Natural killer cell (primary cell): ENCODE measurements at regions not wholly inside any gene's neighbourhood (a gene's known extent, or its start where the extent isn't known, plus 50 kb on each side); places are given as distances from the start of the nearest gene placed in this dataset.

Source experiments
- ATAC-seq, 3 donors: fragments of 150-1000 bp in 2 of 3; fragments of 200-7000 bp in 1 of 3; cut with Tn5 transposase; 1 replicate in 1 of 3; 2 replicates in 2 of 3; pipeline ENCODE4 v1.10.0; 2021; ENCODE audit warnings: mild to moderate bottlenecking in 2 of 3, moderate library complexity in 2 of 3
- DNase-seq, 2 donors: peaks; one replicate each; pipeline versions ENCODE4 v3.0.0 to v3.0.0-alpha.2; 2013 to 2021; ENCODE audit warnings: mixed read lengths in 1 of 2
- H3K27ac ChIP-seq: one replicate; pipeline ENCODE4 v1.5.1; 2013; ENCODE audit warnings: mild to moderate bottlenecking, low read length
- H3K27me3 ChIP-seq: one replicate; pipeline ENCODE4 v1.6.1; 2013; ENCODE audit warnings: low read length; ENCODE audit not compliant: control insufficient read depth, insufficient read depth
- H3K36me3 ChIP-seq: one replicate; pipeline ENCODE4 v1.6.1; 2013; ENCODE audit warnings: low read length; ENCODE audit not compliant: control insufficient read depth, insufficient read depth
- H3K4me1 ChIP-seq: one replicate; pipeline ENCODE4 v1.6.1; 2013; ENCODE audit warnings: low read length; ENCODE audit not compliant: control insufficient read depth, insufficient read depth
- H3K4me3 ChIP-seq: one replicate; pipeline ENCODE4 v1.5.1; 2013; ENCODE audit warnings: low read length
- H3K9me3 ChIP-seq: one replicate; pipeline ENCODE4 v1.6.1; 2013; ENCODE audit warnings: low read length; ENCODE audit not compliant: control insufficient read depth, insufficient read depth
- H3K27ac Mint-ChIP-seq, 2 donors: one replicate each; pipeline ENCODE4 v1.8.0; 2022; ENCODE audit warnings: mild to moderate bottlenecking in 2 of 2, mixed read lengths in 2 of 2, moderate library complexity in 1 of 2
- H3K27me3 Mint-ChIP-seq, 2 donors: one replicate each; pipeline ENCODE4 v1.8.0; 2022; ENCODE audit warnings: low read depth in 2 of 2, mixed read lengths in 2 of 2
- H3K36me3 Mint-ChIP-seq: one replicate; pipeline ENCODE4 v1.8.0; 2022; ENCODE audit warnings: mixed read lengths
- H3K4me1 Mint-ChIP-seq, 2 donors: one replicate each; pipeline ENCODE4 v1.8.0; 2022; ENCODE audit warnings: mixed read lengths in 2 of 2
- H3K4me3 Mint-ChIP-seq: one replicate; pipeline ENCODE4 v1.8.0; 2022; ENCODE audit warnings: mild to moderate bottlenecking, moderate library complexity, mixed read lengths
- H3K9me3 Mint-ChIP-seq, 2 donors: one replicate each; pipeline ENCODE4 v1.8.0; 2022; ENCODE audit warnings: mixed read lengths in 2 of 2
- WGBS: methylation state at CpG from one replicate; pipeline ENCODE4 v1.1.7; 2013; ENCODE audit warnings: missing lambda C conversion rate; ENCODE audit not compliant: insufficient coverage; 5-methylcytosine and 5-hydroxymethylcytosine counted together
- intact Hi-C: fragments of 100-400 bp; cut with micrococcal nuclease; formaldehyde crosslinking; loops from one replicate; pipeline ENCODE4 v1.14.2; 2022
- TF ChIP-seq, protein P1 (sequence below): fragments of 200-600 bp; IDR thresholded peaks from one replicate; pipeline ENCODE4 v1.8.0; 2022; ENCODE audit warnings: antibody characterized with exemption

DNA sequence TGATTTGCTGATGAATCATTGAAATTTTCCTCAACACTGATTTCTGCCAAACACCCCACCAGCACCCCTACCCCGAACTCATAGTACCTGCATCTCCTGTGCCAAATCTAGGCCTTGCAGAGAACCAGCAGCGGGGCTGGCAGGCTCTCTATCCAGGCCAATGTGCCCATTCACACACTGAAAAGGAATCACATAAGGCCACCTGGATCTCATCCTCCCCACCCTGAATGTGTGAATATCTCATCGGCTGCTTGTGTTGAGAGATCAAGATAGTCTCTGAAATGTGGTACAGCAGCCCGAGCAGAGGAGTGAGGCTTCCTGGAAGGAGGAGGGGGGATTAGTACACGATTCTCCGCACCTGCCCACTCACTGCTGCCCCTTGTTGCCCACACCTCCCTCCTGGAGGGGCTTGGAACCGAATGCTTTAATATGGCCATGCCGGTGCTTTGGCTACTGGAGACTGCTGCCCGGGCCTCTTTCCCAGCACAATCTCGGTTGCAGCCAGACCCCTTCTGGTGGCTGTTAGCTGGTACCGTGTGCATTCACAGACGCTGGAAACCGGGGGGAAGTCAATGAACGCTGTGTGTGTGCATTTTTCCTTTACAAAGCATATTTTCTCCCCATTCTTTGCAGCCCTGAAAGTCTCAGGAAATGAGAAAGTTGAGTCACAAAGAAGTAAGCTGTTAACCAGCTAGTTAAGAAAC is 619.5 kb downstream of the MATN1 start:
- peaks cover 2% of the 10 kb centered on the region for H3K27me3 ChIP-seq
- no peak for ATAC-seq
- no peak for DNase-seq
- intact Hi-C loops, result no loop called here
- Mint-ChIP-seq H3K4me3 (no peak overlapping the region), H3K27ac (no peak overlapping the region), H3K27me3 (peaks cover 0 to 29% of the 10 kb centered on the region in 2 donors), H3K4me1 (peaks cover 0 to 5% of the 10 kb centered on the region in 2 donors), H3K9me3 (no peaks in the 10 kb centered on the region), H3K36me3 (no peaks in the 10 kb centered on the region)
- TF ChIP-seq, protein P1, sequence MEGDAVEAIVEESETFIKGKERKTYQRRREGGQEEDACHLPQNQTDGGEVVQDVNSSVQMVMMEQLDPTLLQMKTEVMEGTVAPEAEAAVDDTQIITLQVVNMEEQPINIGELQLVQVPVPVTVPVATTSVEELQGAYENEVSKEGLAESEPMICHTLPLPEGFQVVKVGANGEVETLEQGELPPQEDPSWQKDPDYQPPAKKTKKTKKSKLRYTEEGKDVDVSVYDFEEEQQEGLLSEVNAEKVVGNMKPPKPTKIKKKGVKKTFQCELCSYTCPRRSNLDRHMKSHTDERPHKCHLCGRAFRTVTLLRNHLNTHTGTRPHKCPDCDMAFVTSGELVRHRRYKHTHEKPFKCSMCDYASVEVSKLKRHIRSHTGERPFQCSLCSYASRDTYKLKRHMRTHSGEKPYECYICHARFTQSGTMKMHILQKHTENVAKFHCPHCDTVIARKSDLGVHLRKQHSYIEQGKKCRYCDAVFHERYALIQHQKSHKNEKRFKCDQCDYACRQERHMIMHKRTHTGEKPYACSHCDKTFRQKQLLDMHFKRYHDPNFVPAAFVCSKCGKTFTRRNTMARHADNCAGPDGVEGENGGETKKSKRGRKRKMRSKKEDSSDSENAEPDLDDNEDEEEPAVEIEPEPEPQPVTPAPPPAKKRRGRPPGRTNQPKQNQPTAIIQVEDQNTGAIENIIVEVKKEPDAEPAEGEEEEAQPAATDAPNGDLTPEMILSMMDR, result no peak
- no peak overlapping the region for H3K27ac ChIP-seq
- no peaks in the 10 kb centered on the region for H3K9me3 ChIP-seq
- WGBS, result 72% methylated on average over 13 of the region's 14 CpGs
- no peak overlapping the region for H3K4me3 ChIP-seq
- H3K36me3 ChIP-seq, result no peaks in the 10 kb centered on the region
- no peaks in the 10 kb centered on the region for H3K4me1 ChIP-seq

DNA sequence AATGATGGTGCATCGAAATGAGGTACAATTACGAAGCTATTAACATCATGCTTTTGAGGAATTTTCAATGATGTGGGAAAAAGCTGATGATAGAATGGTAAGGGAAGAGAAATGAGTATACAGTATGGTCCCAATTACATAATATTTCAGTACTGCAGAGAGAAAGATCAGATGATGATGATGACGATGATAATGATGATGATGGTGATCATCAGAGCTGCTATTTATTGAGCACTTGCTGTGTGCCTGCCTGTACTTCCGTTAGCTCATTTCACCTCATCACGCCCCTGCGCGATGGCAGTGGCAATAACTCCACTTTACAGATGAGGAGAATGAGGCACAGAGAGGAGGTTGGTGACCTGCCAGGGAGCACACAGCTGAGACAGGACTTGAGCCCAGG is 620.8 kb downstream of the MATN1 start:
- intact Hi-C loops, result no loop called here

DNA sequence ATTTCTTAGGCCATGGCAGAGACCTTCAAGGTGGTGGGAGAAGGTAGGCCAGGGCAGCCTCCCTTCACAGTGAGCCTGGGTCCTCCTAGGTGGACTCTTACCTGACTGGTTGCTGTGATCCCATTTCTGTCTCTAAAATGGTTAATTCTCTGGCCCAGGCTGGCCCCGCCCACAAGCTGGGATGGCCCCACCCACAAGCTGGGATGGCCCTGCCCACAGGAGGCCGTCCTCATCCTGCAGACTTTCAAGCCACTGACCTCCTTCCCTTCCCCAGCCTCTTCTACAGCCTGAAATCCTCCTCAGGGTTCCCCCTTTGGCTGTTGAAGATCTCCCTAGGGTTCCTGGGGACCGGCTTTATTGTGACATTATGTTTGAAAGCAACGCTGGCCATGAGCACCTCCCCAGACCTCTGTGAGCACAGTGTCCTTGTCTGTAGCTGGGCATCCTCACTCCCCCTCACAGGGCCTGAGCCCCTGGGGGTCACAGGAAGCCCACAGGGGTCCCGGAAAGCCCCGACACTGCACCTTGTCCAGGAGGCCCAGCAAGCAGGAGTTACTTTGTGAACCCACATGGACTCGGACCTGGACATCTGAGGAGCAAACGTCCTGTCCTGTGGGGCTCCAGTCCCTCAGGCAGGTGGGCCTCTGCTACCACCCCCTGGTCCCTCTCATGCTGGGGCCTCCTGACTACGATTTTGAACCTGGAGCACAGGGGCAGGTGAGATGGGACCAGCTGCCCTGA is 621.7 kb downstream of the MATN1 start:
- ATAC-seq, result no peak
- Histone ChIP-seq H3K27me3 (no peaks in the 10 kb centered on the region), H3K4me3 (no peak overlapping the region), H3K4me1 (no peaks in the 10 kb centered on the region), H3K9me3 (no peaks in the 10 kb centered on the region), H3K27ac (no peak overlapping the region), H3K36me3 (no peaks in the 10 kb centered on the region)
- no peak overlapping the region for H3K4me3 Mint-ChIP-seq
- no peaks in the 10 kb centered on the region for H3K36me3 Mint-ChIP-seq
- H3K9me3 Mint-ChIP-seq, result no peaks in the 10 kb centered on the region
- no peak for DNase-seq
- intact Hi-C loops, result no loop called here
- no peaks in the 10 kb centered on the region for H3K4me1 Mint-ChIP-seq
- peaks cover 0 to 12% of the 10 kb centered on the region in 2 donors for H3K27me3 Mint-ChIP-seq
- TF ChIP-seq, protein P1, result no peak
- WGBS, result 61% methylated on average over 9 of the region's 9 CpGs
- H3K27ac Mint-ChIP-seq, result no peak overlapping the region

More for the DNA sequence above, 620.8 kb downstream of the MATN1 start:
- DNase-seq, result no peak
- H3K4me3 Mint-ChIP-seq, result no peak overlapping the region
- no peak overlapping the region for H3K27ac Mint-ChIP-seq
- H3K9me3 Mint-ChIP-seq, result no peaks in the 10 kb centered on the region
- H3K27me3 Mint-ChIP-seq, result peaks cover 0 to 17% of the 10 kb centered on the region in 2 donors
- 96% methylated on average over 7 of the region's 7 CpGs for WGBS
- no peaks in the 10 kb centered on the region for H3K36me3 ChIP-seq
- H3K27ac ChIP-seq, result no peak overlapping the region
- H3K4me1 ChIP-seq, result no peaks in the 10 kb centered on the region
- no peaks in the 10 kb centered on the region for H3K27me3 ChIP-seq
- no peak for ATAC-seq
- H3K4me1 Mint-ChIP-seq, result no peaks in the 10 kb centered on the region
- no peaks in the 10 kb centered on the region for H3K9me3 ChIP-seq
- H3K36me3 Mint-ChIP-seq, result no peaks in the 10 kb centered on the region
- TF ChIP-seq, protein P1, result no peak
- H3K4me3 ChIP-seq, result no peak overlapping the region
